Fibroblast of pulmonary artery (primary cell): ENCODE measurements at regions not wholly inside any gene's neighbourhood (a gene's known extent, or its start where the extent isn't known, plus 50 kb on each side); places are given as distances from the start of the nearest gene placed in this dataset.

Experiments used
- DNase-seq: peaks from one replicate; pipeline ENCODE4 v3.0.0-alpha.2; 2010; ENCODE audit warnings: low read depth
- H3K4me3 ChIP-seq: replicated peaks from 2 replicates; pipeline ENCODE4 v1.5.1; 2011; ENCODE audit warnings: low read depth, mild to moderate bottlenecking, control low read depth, low read length, moderate library complexity
- CTCF ChIP-seq: IDR thresholded peaks from 2 replicates; pipeline ENCODE4 v1.5.1; 2011; ENCODE audit warnings: mild to moderate bottlenecking, control low read depth, low read length, inconsistent platforms; ENCODE audit errors: missing control alignments

GRCh38 chr6:90709431-90709996 lies 122.6 kb upstream of the MAP3K7 start:
- no peak overlapping the region for H3K4me3 ChIP-seq
- no peak for TF ChIP-seq CTCF
- DNase-seq, result no peak

GRCh38 chr6:90708206-90708737 lies 121.4 kb upstream of the MAP3K7 start:
- TF ChIP-seq CTCF, result no peak
- no peak for DNase-seq
- no peak overlapping the region for H3K4me3 ChIP-seq

GRCh38 chr6:90707246-90707645 lies 120.4 kb upstream of the MAP3K7 start:
- DNase-seq, result no peak
- no peak for TF ChIP-seq CTCF
- no peak overlapping the region for H3K4me3 ChIP-seq

GRCh38 chr6:90703336-90703735 lies 116.5 kb upstream of the MAP3K7 start:
- no peak for DNase-seq
- H3K4me3 ChIP-seq, result no peak overlapping the region
- TF ChIP-seq CTCF, result no peak

- DNase-seq, result no peak
- TF ChIP-seq CTCF, result no peak
- H3K4me3 ChIP-seq, result no peak overlapping the region
These were observed 115.1 kb upstream of the MAP3K7 start for GRCh38 chr6:90701926-90702325.

GRCh38 chr6:90701146-90701781 lies 114.4 kb upstream of the MAP3K7 start:
- DNase-seq, result no peak
- TF ChIP-seq CTCF, result no peak
- no peak overlapping the region for H3K4me3 ChIP-seq

- H3K4me3 ChIP-seq, result no peak overlapping the region
- no peak for DNase-seq
- no peak for TF ChIP-seq CTCF
These were observed 108.4 kb upstream of the MAP3K7 start for GRCh38 chr6:90695316-90695715.
